Endothelial cell of umbilical vein (primary cell): ENCODE measurements at regions not wholly inside any gene's neighbourhood (a gene's known extent, or its start where the extent isn't known, plus 50 kb on each side); places are given as distances from the start of the nearest gene placed in this dataset.

Source experiments
- BruUV-seq: library from RNA; stranded (reverse); fragments of 400-500 nt; replicated peaks from 2 replicates; lab custom pipeline; 2021; lab: Mats Ljungman, UMichigan
- CTCF ChIA-PET: fragments of 300-600, 350-600 bp; sonication (Branson Sonifier 250); formaldehyde crosslinking; loops from one replicate; lab custom pipeline; 2021; ENCODE audit warnings: antibody characterized with exemption, inconsistent platforms; lab: Charles Lee
- POLR2A ChIA-PET: fragments of 300-600, 350-600 bp; sonication (Branson Sonifier 250); formaldehyde crosslinking; loops from one replicate; lab custom pipeline; 2021; ENCODE audit warnings: antibody characterized with exemption, inconsistent platforms; lab: Charles Lee
- DNase-seq: peaks from one replicate; pipeline ENCODE4 v3.0.0-alpha.2; 2011; ENCODE audit warnings: low read depth, low spot score
- FAIRE-seq: peaks from 2 replicates; lab custom pipeline; 2011; peaks lifted over from hg19 to GRCh38; lab: Jason Lieb, UNC
- H2AFZ ChIP-seq: 2 replicates; pipeline ENCODE4 v1.6.0; 2012; ENCODE audit warnings: low read depth, low read length, control low read depth, inconsistent platforms
- H3K27ac ChIP-seq: 2 replicates; pipeline ENCODE4 v1.5.1; 2011; ENCODE audit warnings: low read depth, mild to moderate bottlenecking, control low read depth, low read length, moderate library complexity; ENCODE audit not compliant: insufficient read depth
- H3K27me3 ChIP-seq, 2 experiments: 2 replicates each; pipeline versions ENCODE4 v1.6.0 to v1.6.1; 2011; ENCODE audit warnings: low read length in 2 of 2, mixed read lengths in 1 of 2; ENCODE audit not compliant: control insufficient read depth in 2 of 2, insufficient read depth in 2 of 2
- H3K36me3 ChIP-seq, 2 experiments: 2 replicates in 1 of 2; 3 replicates in 1 of 2; pipeline ENCODE4 v1.5.1; 2011; ENCODE audit warnings: low read length in 2 of 2, mild to moderate bottlenecking in 1 of 2, moderate library complexity in 1 of 2; ENCODE audit not compliant: control insufficient read depth in 2 of 2, insufficient read depth in 2 of 2; ENCODE audit errors: extremely low read depth in 1 of 2
- H3K4me1 ChIP-seq: 3 replicates; pipeline ENCODE4 v1.5.1; 2011; ENCODE audit warnings: mild to moderate bottlenecking, low read length; ENCODE audit not compliant: control insufficient read depth, insufficient read depth; ENCODE audit errors: extremely low read depth
- H3K4me2 ChIP-seq: 2 replicates; pipeline ENCODE4 v1.6.1; 2011; ENCODE audit warnings: low read length, control low read depth, mixed read lengths; ENCODE audit not compliant: insufficient read depth
- H3K4me3 ChIP-seq, 3 experiments: fragments of 200-600 bp in 1 of 3; sonication (generic), shearing (Covaris generic) in 1 of 3; replicated peaks in 1 of 3; 2 replicates each; pipeline ENCODE4 v1.5.1; 2011 to 2016; ENCODE audit warnings: control low read depth in 3 of 3, low read length in 3 of 3, mild to moderate bottlenecking in 2 of 3, inconsistent platforms in 1 of 3, low read depth in 1 of 3, moderate library complexity in 1 of 3; ENCODE audit not compliant: insufficient read depth in 1 of 3
- H3K79me2 ChIP-seq: 2 replicates; pipeline ENCODE4 v1.6.0; 2012; ENCODE audit warnings: low read length, inconsistent platforms; ENCODE audit not compliant: control insufficient read depth, insufficient read depth
- H3K9ac ChIP-seq: replicated peaks from 2 replicates; pipeline ENCODE3; 2011; ENCODE audit warnings: low read length, control low read depth; ENCODE audit not compliant: insufficient read depth; ENCODE audit errors: extremely low read depth
- H3K9me1 ChIP-seq: replicated peaks from 3 replicates; pipeline ENCODE4 v1.6.0; 2011; ENCODE audit warnings: mild to moderate bottlenecking, low read length; ENCODE audit not compliant: control insufficient read depth, insufficient read depth; ENCODE audit errors: extremely low read depth
- H3K9me3 ChIP-seq: replicated peaks from 2 replicates; pipeline ENCODE4 v1.5.1; 2012; ENCODE audit warnings: low read length, inconsistent platforms; ENCODE audit not compliant: control insufficient read depth, insufficient read depth
- H4K20me1 ChIP-seq: replicated peaks from 2 replicates; pipeline ENCODE3; 2011; ENCODE audit warnings: mild to moderate bottlenecking, low read length; ENCODE audit not compliant: control insufficient read depth, insufficient read depth; ENCODE audit errors: extremely low read depth
- CTCF ChIP-seq, 2 donors: IDR thresholded peaks; 1 replicate in 1 of 2; 2 replicates in 1 of 2; pipeline ENCODE4 v1.5.1; 2011; ENCODE audit warnings: low read length in 2 of 2, mild to moderate bottlenecking in 2 of 2, moderate library complexity in 2 of 2, control low read depth in 1 of 2, inconsistent platforms in 1 of 2, low read depth in 1 of 2; ENCODE audit not compliant: insufficient read depth in 1 of 2; ENCODE audit errors: extremely low read depth in 1 of 2
- EZH2 ChIP-seq: IDR thresholded peaks from 2 replicates; pipeline ENCODE4 v1.6.1; 2012; ENCODE audit warnings: borderline replicate concordance, low read depth, mild to moderate bottlenecking, moderate library complexity, low read length, inconsistent platforms; ENCODE audit not compliant: severe bottlenecking
- FOS ChIP-seq: IDR thresholded peaks from 2 replicates; pipeline ENCODE4 v1.6.1; 2011; ENCODE audit warnings: mild to moderate bottlenecking, low read length, moderate library complexity, borderline replicate concordance; ENCODE audit not compliant: insufficient read depth
- GATA2 ChIP-seq: IDR thresholded peaks from 2 replicates; pipeline ENCODE4 v1.7.0; 2011; ENCODE audit warnings: low read depth, mild to moderate bottlenecking, moderate library complexity, mixed read lengths, low read length; ENCODE audit not compliant: insufficient read length, insufficient read depth
- JUN ChIP-seq: IDR thresholded peaks from 2 replicates; pipeline ENCODE4 v1.6.1; 2011; ENCODE audit warnings: borderline replicate concordance, low read depth; ENCODE audit not compliant: insufficient read length, insufficient read depth
- MAX ChIP-seq: IDR thresholded peaks from 2 replicates; pipeline ENCODE4 v1.6.1; 2011; ENCODE audit not compliant: insufficient read depth, insufficient read length
- MYC ChIP-seq: IDR thresholded peaks from one replicate; pipeline ENCODE4 v1.6.1; 2011; ENCODE audit warnings: mild to moderate bottlenecking, low read depth, low read length
- POLR2A ChIP-seq: IDR thresholded peaks from 2 replicates; pipeline ENCODE4 v1.6.1; 2012; ENCODE audit warnings: low read depth, mild to moderate bottlenecking, control low read depth, low read length
- POLR2AphosphoS5 ChIP-seq: IDR thresholded peaks from 2 replicates; pipeline ENCODE4 v1.6.1; 2012; ENCODE audit warnings: low read depth, mild to moderate bottlenecking, control low read depth, low read length, moderate library complexity; ENCODE audit not compliant: insufficient read depth
- dilution Hi-C: fragments of 300-500 bp; cut with MboI; formaldehyde crosslinking; loops from one replicate; pipeline ENCODE4 v1.15.0; 2019; ENCODE audit warnings: low sequenced_read_pairs; ENCODE audit not compliant: extremely low pct_ligation_motif_present
- intact Hi-C: fragments of 100-400 bp; cut with micrococcal nuclease; formaldehyde crosslinking; loops from one replicate; pipeline ENCODE4 v1.10.0; 2022

- CTCF ChIA-PET = no interaction called here
- no peaks in the 10 kb centered on the region for H3K36me3 ChIP-seq
- intact Hi-C loops = no loop called here
Observed at GRCh38 chr6:168154263-168154917, 75.4 kb upstream of the FRMD1 start.

More at GRCh38 chr6:168154263-168154917, 75.4 kb upstream of the FRMD1 start:
- POLR2A ChIA-PET = no interaction called here
- Histone ChIP-seq H3K27me3 (no peaks in the 10 kb centered on the region), H3K79me2 (no peaks in the 10 kb centered on the region), H3K4me2 (no peak overlapping the region), H4K20me1 (no peaks in the 10 kb centered on the region), H3K27ac (no peak overlapping the region), H3K9me3 (no peaks in the 10 kb centered on the region), H3K4me1 (no peaks in the 10 kb centered on the region), H2AFZ (no peak overlapping the region), H3K9ac (no peak overlapping the region), H3K4me3 (no peak overlapping the region), H3K9me1 (no peaks in the 10 kb centered on the region)
- dilution Hi-C loops = no loop called here
- DNase-seq = no peak
- TF ChIP-seq FOS (no peak), EZH2 (no peak), JUN (no peak), MYC (no peak), MAX (no peak), POLR2AphosphoS5 (no peak), GATA2 (no peak), POLR2A (no peak), CTCF (IDR thresholded peaks at IDR 0.05; ENCODE audit: extremely low read depth in 1 of 2, insufficient read depth in 1 of 2, low read depth in 1 of 2, low read length in 2 of 2) (no peak)
- no peak for FAIRE-seq
- no TSS peak for BruUV-seq
